ENCODE measurements at regions not wholly inside any gene's neighbourhood (a gene's known extent, or its start where the extent isn't known, plus 50 kb on each side); places are given as distances from the start of the nearest gene placed in this dataset.
A peak's percentile ranks its signal among the peaks of the same experiment; 100 is the strongest.

DNA sequence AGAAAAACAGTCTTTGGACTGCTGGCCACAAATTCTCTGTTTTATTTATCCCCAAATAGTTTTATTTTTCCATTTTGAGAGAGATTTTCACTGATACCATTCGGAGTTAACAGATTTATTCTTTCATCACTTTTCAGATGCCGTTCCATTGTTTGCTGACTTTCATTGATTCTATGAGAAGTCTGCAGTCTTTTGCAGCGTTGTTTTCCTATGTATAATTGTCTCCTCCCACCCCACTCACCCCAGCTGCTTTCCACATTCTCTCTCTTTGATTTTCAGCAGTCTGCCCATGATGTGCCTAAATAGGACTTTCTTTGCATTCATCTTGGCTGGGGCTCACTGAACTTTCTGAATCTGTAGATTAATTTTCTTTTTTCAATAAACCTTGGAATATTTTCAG is 107.6 kb downstream of the C9orf50 start:
- Histone ChIP-seq H3K4me2 (ENCODE audit: extremely low read depth, insufficient read depth, low read length) (no peak overlapping the region), H3K4me1 (ENCODE audit: control insufficient read depth, extremely low read depth, insufficient read depth, low read length) (no peaks in the 10 kb centered on the region), H3K27me3 (ENCODE audit: control insufficient read depth, insufficient read depth, low read length) (no peaks in the 10 kb centered on the region), H2AFZ (ENCODE audit: low read length) (no peak overlapping the region), H3K9ac (ENCODE audit: insufficient read depth, low read length) (no peak overlapping the region), H3K36me3 (ENCODE audit: control insufficient read depth, insufficient read depth, low read length) (no peaks in the 10 kb centered on the region), H3K79me2 (ENCODE audit: control insufficient read depth, insufficient read depth, low read length) (no peaks in the 10 kb centered on the region), H4K20me1 (ENCODE audit: control insufficient read depth, extremely low read depth, insufficient read depth, low read length) (no peaks in the 10 kb centered on the region), H3K9me3 (ENCODE audit: control insufficient read depth, insufficient read depth, low read depth, low read length) (no peaks in the 10 kb centered on the region), H3K4me3 (replicated peaks in 1 of 4; ENCODE audit: control extremely low read depth in 1 of 4, insufficient read depth in 1 of 4, low read depth in 3 of 4, low read length in 4 of 4) (no peak overlapping the region), H3K27ac (ENCODE audit: insufficient read depth, low read length) (no peak overlapping the region)
- no peak for DNase-seq (ENCODE audit: low read depth in 2 of 2)
- TF ChIP-seq EZH2 (IDR thresholded peaks at IDR 0.05; ENCODE audit: low read length, missing control alignments) (no peak), CTCF (conservative IDR thresholded peaks at IDR 0.05 in 1 of 2, IDR thresholded peaks at IDR 0.05 in 1 of 2; ENCODE audit: low read depth in 1 of 2, low read length in 2 of 2) (no peak)

DNA sequence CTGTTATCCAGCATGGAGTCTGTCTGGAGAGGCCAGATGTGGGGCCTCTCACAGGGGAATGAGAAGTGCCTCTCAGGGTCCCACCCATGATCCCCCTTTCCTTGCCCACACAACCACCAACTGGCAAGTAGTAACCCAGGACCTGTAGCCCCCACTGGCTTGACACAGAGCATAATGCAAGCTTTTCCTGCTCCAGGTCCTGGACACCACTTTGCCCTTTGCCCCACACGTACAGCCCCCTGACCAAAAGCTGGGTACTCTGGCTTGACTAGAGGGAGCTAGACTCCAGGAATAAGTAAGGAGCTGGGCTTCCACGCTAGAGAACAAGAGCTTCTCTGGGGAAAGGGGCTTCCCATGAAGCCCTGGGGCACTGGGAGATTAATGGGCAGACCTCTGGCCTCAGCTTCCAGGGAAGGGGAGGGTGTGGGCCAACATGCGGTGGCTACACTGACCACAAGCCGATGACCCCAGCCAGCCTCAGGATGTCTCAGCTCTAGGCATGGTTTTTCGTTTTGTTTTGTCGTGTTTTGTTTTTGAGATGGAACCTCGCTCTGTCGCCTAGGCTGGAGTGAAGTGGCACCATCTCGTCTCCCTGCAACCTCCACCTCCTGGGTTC is 109.5 kb downstream of the C9orf50 start:
- no peak overlapping the region for H3K4me3 ChIP-seq (replicated peaks in 1 of 4; ENCODE audit: control extremely low read depth in 1 of 4, insufficient read depth in 1 of 4, low read depth in 3 of 4, low read length in 4 of 4)
- no peaks in the 10 kb centered on the region for H3K4me1 ChIP-seq (ENCODE audit: control insufficient read depth, extremely low read depth, insufficient read depth, low read length)
- no peaks in the 10 kb centered on the region for H4K20me1 ChIP-seq (ENCODE audit: control insufficient read depth, extremely low read depth, insufficient read depth, low read length)
- no peak overlapping the region for H3K4me2 ChIP-seq (ENCODE audit: extremely low read depth, insufficient read depth, low read length)
- no peaks in the 10 kb centered on the region for H3K36me3 ChIP-seq (ENCODE audit: control insufficient read depth, insufficient read depth, low read length)
- no peak overlapping the region for H2AFZ ChIP-seq (ENCODE audit: low read length)
- DNase-seq (ENCODE audit: low read depth in 2 of 2): no peak
- no peaks in the 10 kb centered on the region for H3K9me3 ChIP-seq (ENCODE audit: control insufficient read depth, insufficient read depth, low read depth, low read length)
- H3K9ac ChIP-seq (ENCODE audit: insufficient read depth, low read length): no peak overlapping the region
- H3K27me3 ChIP-seq (ENCODE audit: control insufficient read depth, insufficient read depth, low read length): no peaks in the 10 kb centered on the region
- TF ChIP-seq EZH2 (IDR thresholded peaks at IDR 0.05; ENCODE audit: low read length, missing control alignments): no peak
- TF ChIP-seq CTCF (conservative IDR thresholded peaks at IDR 0.05 in 1 of 2, IDR thresholded peaks at IDR 0.05 in 1 of 2; ENCODE audit: low read depth in 1 of 2, low read length in 2 of 2): no peak
- H3K27ac ChIP-seq (ENCODE audit: insufficient read depth, low read length): no peak overlapping the region
- no peaks in the 10 kb centered on the region for H3K79me2 ChIP-seq (ENCODE audit: control insufficient read depth, insufficient read depth, low read length)

- H3K4me1 ChIP-seq (ENCODE audit: control insufficient read depth, extremely low read depth, insufficient read depth, low read length): no peaks in the 10 kb centered on the region
- H3K79me2 ChIP-seq (ENCODE audit: control insufficient read depth, insufficient read depth, low read length): no peaks in the 10 kb centered on the region
- no peak overlapping the region for H3K27ac ChIP-seq (ENCODE audit: insufficient read depth, low read length)
- TF ChIP-seq EZH2 (IDR thresholded peaks at IDR 0.05; ENCODE audit: low read length, missing control alignments) (no peak), CTCF (conservative IDR thresholded peaks at IDR 0.05 in 1 of 2, IDR thresholded peaks at IDR 0.05 in 1 of 2; ENCODE audit: low read depth in 1 of 2, low read length in 2 of 2) (no peak)
- DNase-seq (ENCODE audit: low read depth in 2 of 2): peak; percentile 95 to 97
- H3K4me3 ChIP-seq (replicated peaks in 1 of 4; ENCODE audit: control extremely low read depth in 1 of 4, insufficient read depth in 1 of 4, low read depth in 3 of 4, low read length in 4 of 4): no peak overlapping the region
- H4K20me1 ChIP-seq (ENCODE audit: control insufficient read depth, extremely low read depth, insufficient read depth, low read length): no peaks in the 10 kb centered on the region
- H3K27me3 ChIP-seq (ENCODE audit: control insufficient read depth, insufficient read depth, low read length): no peaks in the 10 kb centered on the region
- no peaks in the 10 kb centered on the region for H3K9me3 ChIP-seq (ENCODE audit: control insufficient read depth, insufficient read depth, low read depth, low read length)
- H3K4me2 ChIP-seq (ENCODE audit: extremely low read depth, insufficient read depth, low read length): no peak overlapping the region
- no peak overlapping the region for H2AFZ ChIP-seq (ENCODE audit: low read length)
- no peak overlapping the region for H3K9ac ChIP-seq (ENCODE audit: insufficient read depth, low read length)
- no peaks in the 10 kb centered on the region for H3K36me3 ChIP-seq (ENCODE audit: control insufficient read depth, insufficient read depth, low read length)
These were observed 111.4 kb downstream of the C9orf50 start for GRCh38 chr9:129509533-129509928.

All from fibroblast of lung (primary cell).